ENCODE measurements at regions not wholly inside any gene's neighbourhood (a gene's known extent, or its start where the extent isn't known, plus 50 kb on each side); places are given as distances from the start of the nearest gene placed in this dataset.

- TF ChIP-seq CTCF (conservative IDR thresholded peaks at IDR 0.05; ENCODE audit: low read depth, low read length), result no peak
- no peak for TF ChIP-seq EZH2 (IDR thresholded peaks at IDR 0.05; ENCODE audit: borderline replicate concordance, low read depth, low read length, poor library complexity, severe bottlenecking)
Observed at GRCh38 chr2:34414856-34415255, 815.8 kb upstream of the FAM98A start.
